OCI-LY3 (cell line): ENCODE measurements at regions not wholly inside any gene's neighbourhood (a gene's known extent, or its start where the extent isn't known, plus 50 kb on each side); places are given as distances from the start of the nearest gene placed in this dataset.

Experiments used
- H2AFZ ChIP-seq: fragments of 200-600, 300-600 bp; shearing (Covaris generic); 2 replicates; pipeline ENCODE4 v1.6.0; 2014; ENCODE audit warnings: antibody characterized with exemption, low read depth, low read length
- H3K27ac ChIP-seq: fragments of 200-600, 300-600 bp; sonication (generic); 2 replicates; pipeline ENCODE4 v1.5.1; 2014; ENCODE audit warnings: mild to moderate bottlenecking, low read length, moderate library complexity, mixed read lengths
- H3K27me3 ChIP-seq: fragments of 200-600, 300-600 bp; sonication (generic); 2 replicates; pipeline ENCODE4 v1.6.1; 2014; ENCODE audit warnings: low read depth, low read length, mixed read lengths
- H3K36me3 ChIP-seq: fragments of 200-600, 300-600 bp; sonication (generic); replicated peaks from 2 replicates; pipeline ENCODE3; 2014; ENCODE audit warnings: low read depth, low read length, mixed read lengths
- H3K4me1 ChIP-seq: fragments of 300-600, 200-600 bp; sonication (generic); 2 replicates; pipeline ENCODE4 v1.6.1; 2014; ENCODE audit warnings: low read length, mixed read lengths
- H3K4me2 ChIP-seq: fragments of 200-600, 300-600 bp; sonication (generic); 2 replicates; pipeline ENCODE4 v1.6.1; 2014; ENCODE audit warnings: low read length, mixed read lengths
- H3K4me3 ChIP-seq: fragments of 300-600, 200-600 bp; sonication (generic); 2 replicates; pipeline ENCODE4 v1.5.1; 2014; ENCODE audit warnings: antibody characterized with exemption, mild to moderate bottlenecking, low read length, moderate library complexity
- H3K79me2 ChIP-seq: fragments of 300-600, 200-600 bp; shearing (Covaris generic); 2 replicates; pipeline ENCODE4 v1.6.1; 2014; ENCODE audit warnings: mild to moderate bottlenecking, low read length, mixed read lengths
- H3K9ac ChIP-seq: fragments of 300-600, 200-600 bp; shearing (Covaris generic); 2 replicates; pipeline ENCODE4 v1.6.0; 2014; ENCODE audit warnings: mild to moderate bottlenecking, low read length, moderate library complexity
- H3K9me3 ChIP-seq: fragments of 200-600, 300-600 bp; shearing (Covaris generic); 2 replicates; pipeline ENCODE4 v1.6.1; 2014; ENCODE audit warnings: low read length, mixed read lengths; ENCODE audit not compliant: insufficient read depth
- H4K20me1 ChIP-seq: fragments of 200-600, 300-600 bp; sonication (generic); 2 replicates; pipeline ENCODE4 v1.6.1; 2016; ENCODE audit warnings: low read length, mixed read lengths; ENCODE audit not compliant: insufficient read depth
- EZH2phosphoT487 ChIP-seq: fragments of 200-600 bp; shearing (Covaris generic); IDR thresholded peaks from 2 replicates; pipeline ENCODE4 v1.6.1; 2018; ENCODE audit warnings: antibody characterized with exemption, mixed run types, low read depth
- TF ChIP-seq, protein P1 (sequence below): fragments of 200-600, 300-600 bp; sonication (generic); IDR thresholded peaks from 2 replicates; pipeline ENCODE4 v1.5.1; 2014; ENCODE audit warnings: antibody characterized with exemption, low read length, low read depth

DNA sequence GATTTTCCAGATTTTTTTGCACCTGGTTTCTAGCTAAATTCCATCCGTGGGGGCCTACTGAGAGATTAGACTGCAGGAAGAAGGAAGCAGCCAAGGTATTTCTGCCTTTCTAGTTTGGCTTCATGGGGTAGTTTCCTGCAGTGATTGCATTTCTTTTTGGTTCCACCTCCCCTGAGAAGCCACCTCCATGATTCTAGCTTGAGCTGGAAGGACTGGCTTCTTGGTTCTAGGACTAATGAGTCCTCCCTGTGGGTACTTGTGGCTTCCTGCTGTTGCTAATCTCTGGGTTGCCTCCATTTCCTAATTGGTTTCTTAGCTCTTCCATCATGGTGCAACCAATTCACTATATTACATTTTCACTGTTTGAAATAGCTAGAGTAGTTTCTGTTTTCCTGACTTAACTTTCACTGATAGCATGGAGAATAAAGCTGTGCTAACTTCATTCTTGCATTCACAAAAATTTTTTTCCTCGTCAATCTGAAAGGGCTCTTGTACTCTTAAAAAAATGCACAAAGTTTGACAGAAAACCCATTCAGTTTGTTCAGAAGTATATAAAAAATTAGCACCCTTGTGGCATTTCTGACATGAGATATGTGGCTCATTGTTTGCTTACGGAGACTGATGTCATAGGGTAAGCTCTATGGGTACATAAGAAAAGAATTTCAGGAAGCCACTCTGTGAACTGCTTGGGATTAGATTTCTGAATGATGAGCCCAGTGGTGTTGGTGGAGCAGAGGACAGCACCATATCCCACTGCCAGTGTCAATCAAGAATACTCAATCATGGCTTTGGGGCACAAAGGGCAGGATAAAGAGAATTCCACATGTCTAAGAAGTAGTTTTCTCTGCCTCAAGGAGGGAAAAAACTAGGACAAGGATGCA is 242.8 kb upstream of the RBMS1 start:
- no peaks in the 10 kb centered on the region for H3K36me3 ChIP-seq
- H3K4me1 ChIP-seq, result 0 out of 2 replicates have a peak, but pooled peaks cover 7% of the 10 kb centered on the region
- no peak overlapping the region for H3K4me2 ChIP-seq
- no peaks in the 10 kb centered on the region for H4K20me1 ChIP-seq
- no peaks in the 10 kb centered on the region for H3K9me3 ChIP-seq
- no peak overlapping the region for H3K4me3 ChIP-seq
- H3K79me2 ChIP-seq, result no peaks in the 10 kb centered on the region
- no peak overlapping the region for H3K27ac ChIP-seq
- H2AFZ ChIP-seq, result no peak overlapping the region
- TF ChIP-seq, protein P1, sequence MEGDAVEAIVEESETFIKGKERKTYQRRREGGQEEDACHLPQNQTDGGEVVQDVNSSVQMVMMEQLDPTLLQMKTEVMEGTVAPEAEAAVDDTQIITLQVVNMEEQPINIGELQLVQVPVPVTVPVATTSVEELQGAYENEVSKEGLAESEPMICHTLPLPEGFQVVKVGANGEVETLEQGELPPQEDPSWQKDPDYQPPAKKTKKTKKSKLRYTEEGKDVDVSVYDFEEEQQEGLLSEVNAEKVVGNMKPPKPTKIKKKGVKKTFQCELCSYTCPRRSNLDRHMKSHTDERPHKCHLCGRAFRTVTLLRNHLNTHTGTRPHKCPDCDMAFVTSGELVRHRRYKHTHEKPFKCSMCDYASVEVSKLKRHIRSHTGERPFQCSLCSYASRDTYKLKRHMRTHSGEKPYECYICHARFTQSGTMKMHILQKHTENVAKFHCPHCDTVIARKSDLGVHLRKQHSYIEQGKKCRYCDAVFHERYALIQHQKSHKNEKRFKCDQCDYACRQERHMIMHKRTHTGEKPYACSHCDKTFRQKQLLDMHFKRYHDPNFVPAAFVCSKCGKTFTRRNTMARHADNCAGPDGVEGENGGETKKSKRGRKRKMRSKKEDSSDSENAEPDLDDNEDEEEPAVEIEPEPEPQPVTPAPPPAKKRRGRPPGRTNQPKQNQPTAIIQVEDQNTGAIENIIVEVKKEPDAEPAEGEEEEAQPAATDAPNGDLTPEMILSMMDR, result no peak
- TF ChIP-seq EZH2phosphoT487, result no peak
- H3K27me3 ChIP-seq, result no peaks in the 10 kb centered on the region
- no peak overlapping the region for H3K9ac ChIP-seq

DNA sequence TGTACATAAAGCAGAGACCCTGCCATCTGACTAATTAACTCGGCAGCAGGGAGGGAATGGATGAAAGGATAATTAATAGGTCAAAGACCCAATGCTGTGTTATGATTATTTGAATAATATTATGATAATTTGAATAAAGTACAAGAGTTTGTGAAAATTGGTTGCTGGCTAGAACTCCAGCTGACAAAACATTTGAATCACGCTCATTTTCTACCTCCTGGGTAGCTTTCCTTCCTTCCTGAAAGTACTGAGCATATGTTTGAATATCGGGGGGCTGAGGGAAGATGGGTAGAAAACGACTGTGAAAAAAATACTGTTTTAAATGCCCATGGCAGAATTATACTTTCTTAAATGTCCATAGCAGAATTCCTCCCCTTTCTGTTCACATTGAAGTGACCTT is 243.6 kb upstream of the RBMS1 start:
- no peaks in the 10 kb centered on the region for H4K20me1 ChIP-seq
- TF ChIP-seq, protein P1, result no peak
- TF ChIP-seq EZH2phosphoT487, result no peak
- no peak overlapping the region for H2AFZ ChIP-seq
- no peaks in the 10 kb centered on the region for H3K79me2 ChIP-seq
- no peaks in the 10 kb centered on the region for H3K27me3 ChIP-seq
- H3K9me3 ChIP-seq, result no peaks in the 10 kb centered on the region
- H3K4me2 ChIP-seq, result no peak overlapping the region
- no peak overlapping the region for H3K9ac ChIP-seq
- no peak overlapping the region for H3K27ac ChIP-seq
- H3K4me3 ChIP-seq, result no peak overlapping the region
- H3K36me3 ChIP-seq, result no peaks in the 10 kb centered on the region
- 0 out of 2 replicates have a peak, but pooled peaks cover 7% of the 10 kb centered on the region for H3K4me1 ChIP-seq

DNA sequence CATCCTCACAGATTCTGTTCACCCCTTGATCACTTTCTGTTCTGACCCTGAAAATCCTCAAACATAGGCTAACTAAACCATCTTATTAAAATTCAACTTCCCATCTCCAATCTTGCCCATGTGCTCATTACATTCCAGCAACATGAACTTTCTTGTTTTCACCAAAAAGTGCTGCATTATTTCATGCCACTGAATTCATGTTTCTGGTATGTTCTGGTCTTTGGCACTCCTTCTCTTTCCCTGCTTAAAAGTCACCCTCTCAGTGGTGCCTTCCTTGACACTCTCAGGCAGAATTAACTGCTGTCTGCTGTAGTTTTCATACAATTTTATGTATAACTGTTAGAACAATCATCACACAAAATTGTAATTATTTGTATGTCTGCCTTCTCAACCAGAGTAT is 247.7 kb upstream of the RBMS1 start:
- H3K36me3 ChIP-seq, result no peaks in the 10 kb centered on the region
- no peak overlapping the region for H3K9ac ChIP-seq
- H3K79me2 ChIP-seq, result no peaks in the 10 kb centered on the region
- H3K4me1 ChIP-seq, result peaks cover 23% of the 10 kb centered on the region
- H3K4me3 ChIP-seq, result no peak overlapping the region
- H3K9me3 ChIP-seq, result no peaks in the 10 kb centered on the region
- H2AFZ ChIP-seq, result no peak overlapping the region
- TF ChIP-seq, protein P1, result no peak
- TF ChIP-seq EZH2phosphoT487, result no peak
- no peaks in the 10 kb centered on the region for H3K27me3 ChIP-seq
- no peak overlapping the region for H3K4me2 ChIP-seq
- no peaks in the 10 kb centered on the region for H4K20me1 ChIP-seq
- H3K27ac ChIP-seq, result no peak overlapping the region

GRCh38 chr2:160741815-160742214 is 248.2 kb upstream of the RBMS1 start:
- Histone ChIP-seq H4K20me1 (no peaks in the 10 kb centered on the region), H2AFZ (no peak overlapping the region), H3K27me3 (no peaks in the 10 kb centered on the region), H3K4me3 (no peak overlapping the region), H3K4me2 (no peak overlapping the region), H3K9ac (no peak overlapping the region), H3K79me2 (no peaks in the 10 kb centered on the region), H3K36me3 (no peaks in the 10 kb centered on the region), H3K27ac (no peak overlapping the region), H3K4me1 (peaks cover 23% of the 10 kb centered on the region), H3K9me3 (no peaks in the 10 kb centered on the region)
- TF ChIP-seq, protein P1, result no peak
- no peak for TF ChIP-seq EZH2phosphoT487
